ENCODE measurements at regions not wholly inside any gene's neighbourhood (a gene's known extent, or its start where the extent isn't known, plus 50 kb on each side); places are given as distances from the start of the nearest gene placed in this dataset.

GRCh38 chr13:26984337-26984736 is 187.3 kb downstream of the USP12 start:
- H3K4me1 Mint-ChIP-seq = peaks cover 0 to 10% (median 0%) of the 10 kb centered on the region in 7 donors
- peaks cover 3 to 18% (median 8%) of the 10 kb centered on the region in 5 donors for H3K27me3 Mint-ChIP-seq
- Histone ChIP-seq H3K4me3 (ENCODE audit: low read length) (no peak overlapping the region), H3K27me3 (ENCODE audit: control insufficient read depth in 2 of 2, insufficient read depth in 2 of 2, low read length in 2 of 2) (no peaks in the 10 kb centered on the region), H3K9me3 (ENCODE audit: control insufficient read depth in 2 of 3, low read length in 3 of 3) (no peaks in the 10 kb centered on the region), H3K36me3 (ENCODE audit: control insufficient read depth in 2 of 3, insufficient read depth in 3 of 3, low read length in 3 of 3) (no peaks in the 10 kb centered on the region), H3K4me1 (ENCODE audit: control insufficient read depth in 2 of 2, insufficient read depth in 2 of 2, low read length in 2 of 2) (no peaks in the 10 kb centered on the region), H3K27ac (ENCODE audit: low read depth, low read length) (no peak overlapping the region)
- no peak overlapping the region for H3K27ac Mint-ChIP-seq
- POLR2A ChIA-PET = interaction anchor here (0.6 kb wide), 1 partner anchor 12 kb away, joined by 8 read pairs; no protein-coding TSS in a partner anchor
- intact Hi-C loops (cut with micrococcal nuclease) = loop anchor here in 1 of 2 donors (2.0 kb wide), 1 partner anchor 266 kb away; the partner anchor contains the start of gene RPL21
- DNase-seq (no peak), ATAC-seq (no peak)
- H3K4me3 Mint-ChIP-seq = no peak overlapping the region
- CTCF ChIA-PET = interaction anchor here (1.2 to 4.8 kb wide), 7 partner anchors 10 to 846 kb away, joined by 3 to 122 read pairs (median 4); no protein-coding TSS in a partner anchor
- H3K9me3 Mint-ChIP-seq = peaks cover 0 to 1% (median 0%) of the 10 kb centered on the region in 11 donors
- no peaks in the 10 kb centered on the region for H3K36me3 Mint-ChIP-seq

DNA sequence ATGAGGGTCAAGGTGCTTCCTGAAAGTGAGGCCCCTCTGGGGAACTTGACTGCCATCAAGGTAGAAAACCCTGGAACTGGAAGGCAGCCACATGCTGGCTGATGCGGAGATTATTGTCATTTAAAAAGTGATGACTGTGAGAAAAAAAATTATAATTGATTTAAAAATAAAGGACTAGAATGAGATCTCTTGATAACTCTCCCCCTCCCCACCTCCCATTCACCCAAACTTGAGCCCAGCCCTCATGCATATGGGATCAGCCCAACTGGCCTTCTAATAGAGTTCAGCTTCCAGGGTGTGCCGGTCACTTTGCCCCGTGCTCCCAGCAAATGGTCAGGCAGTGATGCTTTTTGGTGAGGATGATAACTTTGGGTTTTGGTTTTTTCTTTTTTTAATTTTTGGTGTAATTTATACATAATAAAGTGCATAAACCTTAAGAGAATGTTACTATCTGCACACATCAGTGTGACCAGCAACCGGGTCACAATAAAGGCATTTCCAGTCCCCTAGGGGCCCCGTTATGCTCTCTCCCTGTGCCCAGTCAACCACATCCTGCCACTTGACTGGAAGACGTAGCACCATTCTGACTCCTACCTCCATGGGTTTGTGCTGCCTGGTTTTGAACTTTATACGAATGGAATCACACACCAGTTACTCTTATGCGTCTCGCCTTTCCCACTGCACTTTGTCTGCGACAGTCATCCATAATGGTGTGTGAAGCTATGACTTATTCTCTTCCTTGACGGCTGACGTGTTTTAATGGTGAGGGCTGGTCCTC is 187.9 kb downstream of the USP12 start:
- ATAC-seq = no peak
- intact Hi-C loops (cut with micrococcal nuclease) = loop anchor here in 1 of 2 donors (2.0 kb wide), 1 partner anchor 267 kb away; the partner anchor contains the start of gene RPL21
- H3K27ac ChIP-seq (ENCODE audit: low read depth, low read length) = no peak overlapping the region
- no peaks in the 10 kb centered on the region for H3K27me3 ChIP-seq (ENCODE audit: control insufficient read depth in 2 of 2, insufficient read depth in 2 of 2, low read length in 2 of 2)
- H3K36me3 ChIP-seq (ENCODE audit: control insufficient read depth in 2 of 3, insufficient read depth in 3 of 3, low read length in 3 of 3) = no peaks in the 10 kb centered on the region
- H3K9me3 ChIP-seq (ENCODE audit: control insufficient read depth in 2 of 3, low read length in 3 of 3) = no peaks in the 10 kb centered on the region
- no peak overlapping the region for H3K4me3 Mint-ChIP-seq
- H3K4me3 ChIP-seq (ENCODE audit: low read length) = no peak overlapping the region
- ChIA-PET CTCF (interaction anchor here (1.3 kb wide), 1 partner anchor 377 kb away, joined by 6 read pairs; no protein-coding TSS in a partner anchor), POLR2A (no interaction called here)
- H3K27me3 Mint-ChIP-seq = peaks cover 3 to 18% (median 10%) of the 10 kb centered on the region in 5 donors
- no peak overlapping the region for H3K27ac Mint-ChIP-seq
- H3K4me1 Mint-ChIP-seq = peaks cover 0 to 10% (median 0%) of the 10 kb centered on the region in 7 donors
- no peaks in the 10 kb centered on the region for H3K4me1 ChIP-seq (ENCODE audit: control insufficient read depth in 2 of 2, insufficient read depth in 2 of 2, low read length in 2 of 2)
- DNase-seq = no peak
- H3K36me3 Mint-ChIP-seq = no peaks in the 10 kb centered on the region
- peaks cover 0 to 1% (median 0%) of the 10 kb centered on the region in 11 donors for H3K9me3 Mint-ChIP-seq

GRCh38 chr13:26980099-26981031 is 191.2 kb downstream of the USP12 start:
- POLR2A ChIA-PET = no interaction called here
- DNase-seq = no peak
- intact Hi-C loops (cut with micrococcal nuclease) = no loop called here

DNA sequence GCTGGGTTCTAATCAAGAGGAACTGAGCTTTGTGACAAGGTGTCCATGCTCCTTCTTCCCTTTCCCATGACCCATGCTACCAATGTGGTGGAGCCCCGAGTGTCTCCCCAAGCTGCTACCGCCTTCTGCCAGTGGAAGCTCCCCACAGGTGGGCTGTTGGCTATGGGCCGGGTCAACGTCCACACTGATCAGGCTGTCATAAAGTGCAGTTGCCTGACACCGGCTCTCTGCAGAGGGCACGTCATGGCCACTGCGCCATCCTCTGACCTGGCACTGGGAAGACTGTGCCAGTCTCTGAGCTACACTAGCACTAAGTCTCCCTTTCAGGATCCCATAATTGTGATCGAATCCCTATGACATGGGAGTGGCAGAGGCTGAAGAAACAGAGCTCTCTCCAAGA is 192.3 kb downstream of the USP12 start:
- Histone ChIP-seq H3K4me1 (ENCODE audit: control insufficient read depth in 2 of 2, insufficient read depth in 2 of 2, low read length in 2 of 2) (no peaks in the 10 kb centered on the region), H3K4me3 (ENCODE audit: low read length) (no peak overlapping the region), H3K9me3 (ENCODE audit: control insufficient read depth in 2 of 3, low read length in 3 of 3) (no peaks in the 10 kb centered on the region), H3K27me3 (ENCODE audit: control insufficient read depth in 2 of 2, insufficient read depth in 2 of 2, low read length in 2 of 2) (no peaks in the 10 kb centered on the region), H3K27ac (ENCODE audit: low read depth, low read length) (no peak overlapping the region), H3K36me3 (ENCODE audit: control insufficient read depth in 2 of 3, insufficient read depth in 3 of 3, low read length in 3 of 3) (no peaks in the 10 kb centered on the region)
- Mint-ChIP-seq H3K27me3 (peaks cover 3 to 17% (median 11%) of the 10 kb centered on the region in 5 donors), H3K36me3 (no peaks in the 10 kb centered on the region), H3K4me1 (peaks cover 0 to 8% (median 0%) of the 10 kb centered on the region in 7 donors), H3K27ac (no peak overlapping the region), H3K4me3 (no peak overlapping the region), H3K9me3 (peaks cover 0 to 1% (median 0%) of the 10 kb centered on the region in 11 donors)
- no peak for DNase-seq
- intact Hi-C loops (cut with micrococcal nuclease) = no loop called here
- POLR2A ChIA-PET = no interaction called here
- no peak for ATAC-seq
- CTCF ChIA-PET = interaction anchor here (0.6 to 1.0 kb wide), 2 partner anchors 381 to 686 kb away, joined by 3 to 4 read pairs; no protein-coding TSS in a partner anchor

More at GRCh38 chr13:26980099-26981031, 191.2 kb downstream of the USP12 start:
- Mint-ChIP-seq H3K4me3 (no peak overlapping the region), H3K27me3 (peaks cover 3 to 17% (median 11%) of the 10 kb centered on the region in 5 donors), H3K4me1 (peaks cover 0 to 10% (median 0%) of the 10 kb centered on the region in 7 donors), H3K9me3 (peaks cover 0 to 1% (median 0%) of the 10 kb centered on the region in 11 donors), H3K36me3 (no peaks in the 10 kb centered on the region), H3K27ac (no peak overlapping the region)
- CTCF ChIA-PET = interaction anchor here (1.0 kb wide), 1 partner anchor 380 kb away, joined by 4 read pairs; no protein-coding TSS in a partner anchor
- Histone ChIP-seq H3K27ac (ENCODE audit: low read depth, low read length) (no peak overlapping the region), H3K27me3 (ENCODE audit: control insufficient read depth in 2 of 2, insufficient read depth in 2 of 2, low read length in 2 of 2) (no peaks in the 10 kb centered on the region), H3K9me3 (ENCODE audit: control insufficient read depth in 2 of 3, low read length in 3 of 3) (no peaks in the 10 kb centered on the region), H3K36me3 (ENCODE audit: control insufficient read depth in 2 of 3, insufficient read depth in 3 of 3, low read length in 3 of 3) (no peaks in the 10 kb centered on the region), H3K4me3 (ENCODE audit: low read length) (no peak overlapping the region), H3K4me1 (ENCODE audit: control insufficient read depth in 2 of 2, insufficient read depth in 2 of 2, low read length in 2 of 2) (no peaks in the 10 kb centered on the region)
- ATAC-seq = no peak

- Mint-ChIP-seq H3K4me1 (peaks cover 0 to 2% (median 0%) of the 10 kb centered on the region in 7 donors), H3K4me3 (no peak overlapping the region), H3K27me3 (peaks cover 0 to 12% (median 6%) of the 10 kb centered on the region in 5 donors), H3K36me3 (no peaks in the 10 kb centered on the region), H3K9me3 (peaks cover 0 to under 1% (median 0%) of the 10 kb centered on the region in 11 donors), H3K27ac (no peak overlapping the region)
- DNase-seq (no peak), ATAC-seq (no peak)
- no peaks in the 10 kb centered on the region for H3K9me3 ChIP-seq (ENCODE audit: control insufficient read depth in 2 of 3, low read length in 3 of 3)
- ChIA-PET POLR2A (no interaction called here), CTCF (interaction anchor here (0.6 to 1.3 kb wide), 2 partner anchors 384 to 394 kb away, joined by 3 to 4 read pairs; no protein-coding TSS in a partner anchor)
- intact Hi-C loops (cut with micrococcal nuclease) = no loop called here
- no peaks in the 10 kb centered on the region for H3K4me1 ChIP-seq (ENCODE audit: control insufficient read depth in 2 of 2, insufficient read depth in 2 of 2, low read length in 2 of 2)
- H3K27me3 ChIP-seq (ENCODE audit: control insufficient read depth in 2 of 2, insufficient read depth in 2 of 2, low read length in 2 of 2) = no peaks in the 10 kb centered on the region
- no peak overlapping the region for H3K27ac ChIP-seq (ENCODE audit: low read depth, low read length)
- no peaks in the 10 kb centered on the region for H3K36me3 ChIP-seq (ENCODE audit: control insufficient read depth in 2 of 3, insufficient read depth in 3 of 3, low read length in 3 of 3)
- no peak overlapping the region for H3K4me3 ChIP-seq (ENCODE audit: low read length)
These were observed 193.3 kb downstream of the USP12 start for GRCh38 chr13:26978081-26978860.

GRCh38 chr13:26977541-26977940 is 194.1 kb downstream of the USP12 start:
- H3K27ac Mint-ChIP-seq = no peak overlapping the region
- intact Hi-C loops (cut with micrococcal nuclease) = no loop called here
- no peaks in the 10 kb centered on the region for H3K9me3 ChIP-seq (ENCODE audit: control insufficient read depth in 2 of 3, low read length in 3 of 3)
- no peaks in the 10 kb centered on the region for H3K4me1 ChIP-seq (ENCODE audit: control insufficient read depth in 2 of 2, insufficient read depth in 2 of 2, low read length in 2 of 2)
- DNase-seq = no peak
- no peaks in the 10 kb centered on the region for H3K27me3 ChIP-seq (ENCODE audit: control insufficient read depth in 2 of 2, insufficient read depth in 2 of 2, low read length in 2 of 2)
- H3K4me3 ChIP-seq (ENCODE audit: low read length) = no peak overlapping the region
- no peaks in the 10 kb centered on the region for H3K36me3 Mint-ChIP-seq
- ChIA-PET POLR2A (no interaction called here), CTCF (interaction anchor here (1.3 kb wide), 1 partner anchor 385 kb away, joined by 4 read pairs; no protein-coding TSS in a partner anchor)
- no peaks in the 10 kb centered on the region for H3K36me3 ChIP-seq (ENCODE audit: control insufficient read depth in 2 of 3, insufficient read depth in 3 of 3, low read length in 3 of 3)
- H3K9me3 Mint-ChIP-seq = peaks cover 0 to 3% (median 0%) of the 10 kb centered on the region in 11 donors
- peak; percentile 57 for ATAC-seq
- no peak overlapping the region for H3K4me3 Mint-ChIP-seq
- no peak overlapping the region for H3K27ac ChIP-seq (ENCODE audit: low read depth, low read length)
- peaks cover 0 to 4% (median 3%) of the 10 kb centered on the region in 7 donors for H3K4me1 Mint-ChIP-seq
- peaks cover 0 to 9% (median 6%) of the 10 kb centered on the region in 5 donors for H3K27me3 Mint-ChIP-seq
